Neural crest cell (in vitro differentiated cells): ENCODE measurements at regions not wholly inside any gene's neighbourhood (a gene's known extent, or its start where the extent isn't known, plus 50 kb on each side); places are given as distances from the start of the nearest gene placed in this dataset.

Experiments used
- DNase-seq: peaks from one replicate; pipeline ENCODE4 v3.0.0; 2021; ENCODE audit warnings: low read depth, mixed read lengths, low spot score
- H3K27ac Mint-ChIP-seq: one replicate; pipeline ENCODE4 v1.8.0; 2021; ENCODE audit warnings: mild to moderate bottlenecking, mixed read lengths; ENCODE audit not compliant: unreplicated experiment
- H3K27me3 Mint-ChIP-seq: 2 replicates; pipeline ENCODE4 v1.8.0; 2021; ENCODE audit warnings: low read depth, mild to moderate bottlenecking, mixed read lengths
- H3K36me3 Mint-ChIP-seq: 2 replicates; pipeline ENCODE4 v1.8.0; 2021; ENCODE audit warnings: low read depth, mild to moderate bottlenecking, mixed read lengths
- H3K4me1 Mint-ChIP-seq: 2 replicates; pipeline ENCODE4 v1.8.0; 2021; ENCODE audit warnings: mixed read lengths
- H3K4me3 Mint-ChIP-seq: one replicate; pipeline ENCODE4 v1.8.0; 2021; ENCODE audit warnings: mild to moderate bottlenecking, mixed read lengths
- H3K9me3 Mint-ChIP-seq: 2 replicates; pipeline ENCODE4 v1.8.0; 2021; ENCODE audit warnings: mixed read lengths
- TF ChIP-seq, protein P1 (sequence below): fragments of 200-600 bp; sonication (generic); conservative IDR thresholded peaks from 2 replicates; pipeline ENCODE4 v1.5.0; 2021; ENCODE audit warnings: antibody characterized with exemption, mild to moderate bottlenecking

DNA sequence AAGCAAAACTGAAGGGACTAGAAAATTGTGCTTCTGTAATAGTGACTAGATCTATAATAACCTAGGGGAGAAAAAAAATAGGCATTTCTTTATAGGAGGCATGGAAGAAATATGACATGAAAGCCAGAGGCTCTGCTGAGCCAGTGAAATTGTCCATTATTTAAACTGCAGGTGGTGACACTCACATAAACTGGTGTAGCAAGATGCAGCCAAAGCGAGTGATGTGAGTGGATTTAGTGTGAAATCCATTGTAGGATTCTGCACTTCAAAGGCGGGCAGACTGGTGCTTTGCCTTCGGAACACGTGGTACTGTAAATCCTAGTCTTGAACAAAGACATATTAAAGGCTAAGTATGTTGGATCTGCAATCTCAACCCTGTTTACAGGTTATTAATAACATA lies 361.9 kb downstream of the TBC1D4 start:
- Mint-ChIP-seq H3K27me3 (no peaks in the 10 kb centered on the region), H3K9me3 (peaks cover 8% of the 10 kb centered on the region), H3K36me3 (no peaks in the 10 kb centered on the region), H3K4me3 (no peak overlapping the region), H3K4me1 (no peaks in the 10 kb centered on the region), H3K27ac (no peak overlapping the region)
- DNase-seq: no peak
- TF ChIP-seq, protein P1, sequence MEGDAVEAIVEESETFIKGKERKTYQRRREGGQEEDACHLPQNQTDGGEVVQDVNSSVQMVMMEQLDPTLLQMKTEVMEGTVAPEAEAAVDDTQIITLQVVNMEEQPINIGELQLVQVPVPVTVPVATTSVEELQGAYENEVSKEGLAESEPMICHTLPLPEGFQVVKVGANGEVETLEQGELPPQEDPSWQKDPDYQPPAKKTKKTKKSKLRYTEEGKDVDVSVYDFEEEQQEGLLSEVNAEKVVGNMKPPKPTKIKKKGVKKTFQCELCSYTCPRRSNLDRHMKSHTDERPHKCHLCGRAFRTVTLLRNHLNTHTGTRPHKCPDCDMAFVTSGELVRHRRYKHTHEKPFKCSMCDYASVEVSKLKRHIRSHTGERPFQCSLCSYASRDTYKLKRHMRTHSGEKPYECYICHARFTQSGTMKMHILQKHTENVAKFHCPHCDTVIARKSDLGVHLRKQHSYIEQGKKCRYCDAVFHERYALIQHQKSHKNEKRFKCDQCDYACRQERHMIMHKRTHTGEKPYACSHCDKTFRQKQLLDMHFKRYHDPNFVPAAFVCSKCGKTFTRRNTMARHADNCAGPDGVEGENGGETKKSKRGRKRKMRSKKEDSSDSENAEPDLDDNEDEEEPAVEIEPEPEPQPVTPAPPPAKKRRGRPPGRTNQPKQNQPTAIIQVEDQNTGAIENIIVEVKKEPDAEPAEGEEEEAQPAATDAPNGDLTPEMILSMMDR: no peak

DNA sequence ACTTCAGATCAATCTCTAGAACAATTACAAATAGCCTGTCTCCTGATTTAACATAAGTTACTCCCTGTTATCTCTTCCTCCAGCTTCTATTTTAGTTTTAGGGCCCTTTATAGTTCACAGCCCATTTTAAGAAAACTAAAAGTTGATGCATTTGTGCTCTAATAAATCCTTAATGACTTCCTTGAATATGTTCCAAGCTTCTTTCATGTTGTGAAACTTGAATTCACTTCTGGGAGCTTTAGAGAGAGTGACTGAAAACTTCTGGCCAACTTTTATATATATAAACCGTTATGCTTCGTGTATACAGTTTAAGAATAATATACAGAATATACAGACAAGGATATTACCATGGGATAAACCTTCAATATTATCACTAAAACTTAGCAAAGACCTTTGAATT lies 366.8 kb downstream of the TBC1D4 start:
- Mint-ChIP-seq H3K27me3 (no peaks in the 10 kb centered on the region), H3K36me3 (peaks cover 10% of the 10 kb centered on the region), H3K4me1 (no peaks in the 10 kb centered on the region), H3K9me3 (peaks cover 13% of the 10 kb centered on the region), H3K27ac (no peak overlapping the region), H3K4me3 (no peak overlapping the region)
- TF ChIP-seq, protein P1: no peak
- DNase-seq: no peak

DNA sequence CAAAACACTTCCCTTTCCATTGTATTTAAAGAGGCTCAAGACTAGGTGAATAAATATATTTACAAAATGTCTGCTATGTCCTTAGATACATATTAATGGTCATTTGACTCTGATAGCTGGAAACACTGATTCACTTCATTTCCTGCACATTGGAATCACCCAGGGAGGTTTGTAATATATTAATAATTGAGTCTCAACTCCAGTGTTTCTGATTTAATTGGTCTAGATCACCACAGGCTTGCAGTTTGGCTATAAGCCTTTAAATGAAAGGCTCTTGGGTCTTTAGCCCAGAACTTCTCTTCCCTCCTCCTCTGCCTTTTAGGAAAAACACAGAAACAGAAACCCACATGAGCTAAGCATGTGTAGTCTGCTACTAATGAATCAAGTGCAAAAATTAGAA lies 378.0 kb downstream of the TBC1D4 start:
- Mint-ChIP-seq H3K27ac (no peak overlapping the region), H3K4me1 (peaks cover 22% of the 10 kb centered on the region), H3K27me3 (no peaks in the 10 kb centered on the region), H3K9me3 (peaks cover 9% of the 10 kb centered on the region), H3K36me3 (peaks cover 3% of the 10 kb centered on the region), H3K4me3 (no peak overlapping the region)
- TF ChIP-seq, protein P1: no peak
- no peak for DNase-seq

DNA sequence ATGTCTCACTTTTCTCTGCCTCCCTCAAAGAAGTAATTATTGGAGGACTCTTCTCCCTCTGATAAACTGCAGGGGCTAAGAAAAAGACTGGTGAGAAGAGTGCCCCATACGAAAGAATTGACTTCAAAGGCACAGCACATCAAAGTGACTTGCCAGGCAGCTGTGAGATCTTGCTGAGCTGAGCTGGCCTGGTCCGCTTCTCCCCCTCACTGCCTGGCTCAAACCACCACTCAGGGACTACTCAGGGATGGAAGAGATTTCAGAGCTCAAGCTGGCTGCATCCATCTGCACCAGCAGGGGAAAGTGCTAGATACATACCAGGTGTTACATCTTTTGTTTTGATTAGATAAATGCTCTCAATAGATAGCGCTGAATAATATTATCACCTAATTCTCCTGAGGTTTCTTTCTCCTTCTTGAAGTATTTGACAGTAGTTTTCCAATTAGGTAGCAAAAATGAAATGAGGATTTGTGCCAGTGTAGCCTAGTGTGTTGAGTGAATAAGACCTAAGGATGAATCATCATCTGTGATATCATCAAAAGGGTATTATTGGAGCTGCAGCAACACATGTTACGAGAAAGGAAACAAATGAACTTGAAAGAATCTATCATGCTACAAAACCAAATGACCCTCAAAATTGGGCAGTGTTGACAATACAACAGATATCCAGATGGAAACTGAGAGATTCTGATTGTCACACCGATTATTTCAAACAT lies 379.8 kb downstream of the TBC1D4 start:
- Mint-ChIP-seq H3K27ac (peak overlapping the region; percentile 63), H3K27me3 (no peaks in the 10 kb centered on the region), H3K9me3 (peaks cover 7% of the 10 kb centered on the region), H3K4me1 (peaks cover 22% of the 10 kb centered on the region), H3K36me3 (peaks cover 3% of the 10 kb centered on the region), H3K4me3 (no peak overlapping the region)
- DNase-seq: no peak
- TF ChIP-seq, protein P1: no peak

DNA sequence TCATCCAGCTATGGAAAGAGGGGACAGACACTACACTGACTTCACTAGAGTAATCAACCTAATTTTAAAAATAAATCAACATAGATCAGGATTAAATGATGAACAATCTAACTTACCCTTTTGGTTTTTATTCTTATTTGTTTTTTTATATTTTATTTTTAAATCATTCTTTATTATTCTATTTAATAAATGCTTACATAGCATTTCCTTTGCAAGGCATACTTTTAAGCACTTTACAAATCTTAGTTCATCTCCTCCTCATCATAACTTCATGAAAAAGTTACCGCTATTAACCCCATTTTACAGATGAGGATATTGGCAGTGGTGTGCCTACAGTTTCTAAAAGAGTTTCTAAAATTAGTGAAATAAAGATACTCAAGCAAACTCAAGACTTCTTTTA lies 380.6 kb downstream of the TBC1D4 start:
- no peak overlapping the region for H3K4me3 Mint-ChIP-seq
- no peaks in the 10 kb centered on the region for H3K27me3 Mint-ChIP-seq
- no peak overlapping the region for H3K27ac Mint-ChIP-seq
- TF ChIP-seq, protein P1: no peak
- no peaks in the 10 kb centered on the region for H3K36me3 Mint-ChIP-seq
- no peak for DNase-seq
- H3K9me3 Mint-ChIP-seq: no peaks in the 10 kb centered on the region
- H3K4me1 Mint-ChIP-seq: peaks cover 22% of the 10 kb centered on the region
